ENCODE measurements at regions not wholly inside any gene's neighbourhood (a gene's known extent, or its start where the extent isn't known, plus 50 kb on each side); places are given as distances from the start of the nearest gene placed in this dataset.

GRCh38 chr6:78397499-78397898 is 469.9 kb upstream of the IRAK1BP1 start:
- DNase-seq = no peak

DNA sequence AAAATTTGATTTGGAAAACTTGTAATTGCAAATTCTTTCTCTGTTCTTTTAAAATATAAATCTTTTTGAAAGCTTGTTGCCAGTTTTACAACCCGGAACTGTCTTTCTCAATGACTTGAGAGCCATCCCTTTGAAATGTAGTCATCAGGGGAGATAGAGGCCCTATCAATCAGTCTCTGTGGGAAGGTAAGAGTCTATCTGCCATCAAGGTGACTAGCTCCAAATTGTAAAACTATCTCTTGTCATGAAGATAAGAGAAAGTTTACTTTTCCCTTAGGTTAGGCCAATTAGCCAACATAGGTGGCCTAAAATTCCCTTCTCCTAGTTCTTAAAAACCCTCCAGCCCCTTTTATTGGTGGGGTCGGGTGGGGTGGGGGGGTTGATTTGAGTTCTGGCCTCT is 469.1 kb upstream of the IRAK1BP1 start:
- DNase-seq = no peak

DNA sequence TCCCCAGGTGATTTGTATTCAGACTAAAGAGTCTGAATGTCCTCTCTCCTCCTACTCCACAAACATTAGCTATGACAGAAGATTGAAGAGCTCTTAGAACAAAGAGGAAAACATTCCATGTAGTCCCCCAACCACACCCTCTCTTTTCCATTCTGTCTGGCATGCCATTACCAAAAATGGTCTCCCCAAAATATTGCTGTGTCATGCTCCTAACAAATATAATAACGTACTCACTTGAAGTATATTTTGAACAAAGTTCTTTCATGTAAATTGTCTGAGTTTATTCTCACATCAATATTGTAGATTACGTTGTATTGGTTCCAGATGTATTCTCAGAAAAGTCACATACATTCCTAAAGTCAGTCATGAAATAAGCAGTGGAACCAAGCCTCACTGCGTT is 467.3 kb upstream of the IRAK1BP1 start:
- no peak for DNase-seq

DNA sequence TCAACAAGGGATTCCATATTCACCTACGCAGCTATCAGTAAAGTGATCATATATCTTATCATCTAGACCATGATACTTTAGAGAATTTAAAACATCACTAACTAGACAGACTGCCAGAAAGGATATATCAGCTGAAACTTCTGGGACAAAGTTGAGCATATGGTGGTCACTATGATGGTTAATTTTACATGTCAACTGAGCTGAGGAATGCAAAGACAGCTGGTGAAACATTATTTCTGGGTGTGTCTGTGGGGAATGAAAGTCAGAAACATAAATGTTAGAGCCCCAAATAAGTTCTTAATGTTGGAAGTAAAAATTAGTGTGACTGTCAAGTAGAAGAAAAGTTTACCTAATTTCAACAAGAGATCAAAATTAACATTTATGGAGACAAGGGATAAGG is 440.0 kb upstream of the IRAK1BP1 start:
- no peak for DNase-seq

- no peak for DNase-seq
Observed at GRCh38 chr6:78430521-78430920, 436.8 kb upstream of the IRAK1BP1 start.

DNA sequence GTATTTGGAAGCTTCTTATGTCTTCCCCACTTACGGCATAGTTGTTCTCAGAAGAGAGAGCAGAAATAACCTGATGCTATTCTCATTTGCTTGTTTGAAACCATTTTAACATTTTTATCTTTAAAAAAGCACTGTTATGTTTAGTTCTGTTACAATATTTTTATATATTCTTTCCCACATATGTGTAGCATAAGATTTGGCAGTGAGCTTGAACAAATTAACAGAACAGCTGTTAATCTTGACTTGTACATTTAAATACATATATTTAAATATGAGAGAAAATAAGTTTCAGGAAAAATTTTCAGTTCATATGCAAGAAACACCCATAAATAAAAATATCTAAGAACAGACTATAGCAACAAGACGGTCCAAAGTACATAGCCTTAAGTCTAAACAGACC is 431.7 kb upstream of the IRAK1BP1 start:
- DNase-seq = no peak

- no peak for DNase-seq
Observed at GRCh38 chr6:78436335-78436734, 431.0 kb upstream of the IRAK1BP1 start.

DNA sequence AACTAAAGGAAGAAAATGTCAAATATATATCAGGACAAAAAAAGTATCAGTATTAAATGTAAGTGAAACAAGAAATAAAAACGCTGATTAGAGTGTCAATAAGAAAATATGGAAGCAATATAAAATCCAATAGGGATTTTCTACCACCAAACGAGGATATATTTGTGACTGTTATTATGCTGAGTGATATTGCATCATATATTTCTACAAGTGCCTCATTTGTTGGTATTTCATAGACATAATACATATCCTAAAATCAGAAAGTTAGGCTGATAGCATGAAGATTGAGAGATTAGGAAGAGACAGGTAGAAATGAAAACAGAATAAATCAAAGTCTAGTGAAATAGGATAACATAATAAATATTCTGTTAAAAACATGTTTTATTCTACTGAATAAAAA is 429.2 kb upstream of the IRAK1BP1 start:
- no peak for DNase-seq

DNA sequence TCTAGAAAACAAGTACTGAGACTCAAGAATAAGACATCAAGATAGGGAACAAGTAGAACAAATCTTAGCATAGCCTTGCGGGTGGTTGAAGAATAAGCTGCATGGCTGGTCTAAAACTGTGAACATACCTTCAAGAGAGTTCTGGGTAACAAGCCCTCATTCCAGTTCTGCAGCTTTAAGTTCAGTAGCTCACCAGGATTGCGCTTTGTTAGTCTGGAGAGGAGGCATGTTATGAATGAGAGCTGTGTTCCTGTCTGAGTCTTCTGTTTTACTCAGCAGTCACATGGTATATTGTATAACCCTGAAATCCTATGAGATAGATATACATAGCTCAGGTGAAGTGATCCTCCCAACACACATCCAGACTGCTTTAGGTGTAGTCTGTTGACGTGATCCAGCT is 406.6 kb upstream of the IRAK1BP1 start:
- no peak for DNase-seq

GRCh38 chr6:78462728-78463127 is 404.6 kb upstream of the IRAK1BP1 start:
- no peak for DNase-seq

- DNase-seq = no peak
Observed at GRCh38 chr6:78465059-78465634, 402.2 kb upstream of the IRAK1BP1 start.

- no peak for DNase-seq
Observed at GRCh38 chr6:78476561-78476960, 390.8 kb upstream of the IRAK1BP1 start.

DNA sequence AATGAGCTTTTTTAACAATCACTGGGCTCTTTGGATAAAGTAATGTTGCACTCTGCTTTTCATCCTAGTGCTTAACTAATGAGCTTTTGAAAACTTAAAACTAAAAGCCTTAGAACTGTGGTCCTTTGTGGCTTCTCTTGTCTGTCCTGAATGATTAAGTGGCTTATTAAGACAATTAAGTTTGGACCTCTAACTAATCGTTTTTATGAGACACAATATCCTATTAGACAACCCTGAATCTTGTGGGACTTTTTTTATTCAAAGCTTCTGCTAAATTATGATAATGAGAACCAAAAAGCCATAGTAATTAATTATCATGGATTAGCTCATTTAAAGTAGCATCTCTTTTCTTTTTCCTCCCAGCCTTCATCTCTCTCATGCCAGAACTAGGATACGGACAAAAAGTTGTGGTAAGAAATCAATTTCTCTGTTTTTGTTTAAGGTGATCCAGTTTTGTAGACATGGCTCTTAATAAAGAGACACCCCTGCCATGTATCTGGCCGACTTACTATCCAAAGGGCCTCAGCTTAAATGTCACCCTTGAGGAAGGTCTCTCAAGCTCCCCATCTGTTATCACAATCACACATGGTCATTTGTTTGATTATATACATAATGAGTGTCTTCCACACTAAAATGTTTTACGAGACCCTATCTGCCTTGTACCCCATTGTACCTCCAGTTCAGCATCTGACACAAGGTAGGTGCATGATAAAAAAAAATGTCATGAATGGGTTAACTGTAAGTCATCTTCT is 384.4 kb upstream of the IRAK1BP1 start:
- no peak for DNase-seq

- no peak for DNase-seq
Observed at GRCh38 chr6:78483553-78484197, 383.7 kb upstream of the IRAK1BP1 start.

- DNase-seq = no peak
Observed at GRCh38 chr6:78484198-78485064, 382.9 kb upstream of the IRAK1BP1 start.

DNA sequence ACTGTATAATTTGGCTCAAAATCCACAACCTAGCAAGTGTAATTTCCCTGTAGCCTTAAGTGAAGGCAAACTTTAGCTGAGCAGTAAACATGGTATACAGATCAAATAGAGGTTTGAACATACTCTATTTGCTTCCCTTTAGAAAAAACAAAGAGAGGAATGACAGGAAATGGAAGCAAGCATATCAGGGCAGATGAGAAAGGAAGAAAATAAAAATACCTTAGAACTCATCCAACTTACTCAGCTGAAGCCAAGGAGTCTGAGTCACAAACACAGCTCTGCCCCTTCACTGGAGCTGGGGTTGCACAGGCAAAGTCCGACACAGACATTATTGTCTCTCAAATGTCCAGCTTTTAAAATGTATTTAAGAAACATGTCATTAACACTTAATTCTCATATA is 379.9 kb upstream of the IRAK1BP1 start:
- no peak for DNase-seq

- DNase-seq = no peak
Observed at GRCh38 chr6:78489874-78490273, 377.5 kb upstream of the IRAK1BP1 start.

- DNase-seq = no peak
Observed at GRCh38 chr6:78492351-78493017, 374.9 kb upstream of the IRAK1BP1 start.

DNA sequence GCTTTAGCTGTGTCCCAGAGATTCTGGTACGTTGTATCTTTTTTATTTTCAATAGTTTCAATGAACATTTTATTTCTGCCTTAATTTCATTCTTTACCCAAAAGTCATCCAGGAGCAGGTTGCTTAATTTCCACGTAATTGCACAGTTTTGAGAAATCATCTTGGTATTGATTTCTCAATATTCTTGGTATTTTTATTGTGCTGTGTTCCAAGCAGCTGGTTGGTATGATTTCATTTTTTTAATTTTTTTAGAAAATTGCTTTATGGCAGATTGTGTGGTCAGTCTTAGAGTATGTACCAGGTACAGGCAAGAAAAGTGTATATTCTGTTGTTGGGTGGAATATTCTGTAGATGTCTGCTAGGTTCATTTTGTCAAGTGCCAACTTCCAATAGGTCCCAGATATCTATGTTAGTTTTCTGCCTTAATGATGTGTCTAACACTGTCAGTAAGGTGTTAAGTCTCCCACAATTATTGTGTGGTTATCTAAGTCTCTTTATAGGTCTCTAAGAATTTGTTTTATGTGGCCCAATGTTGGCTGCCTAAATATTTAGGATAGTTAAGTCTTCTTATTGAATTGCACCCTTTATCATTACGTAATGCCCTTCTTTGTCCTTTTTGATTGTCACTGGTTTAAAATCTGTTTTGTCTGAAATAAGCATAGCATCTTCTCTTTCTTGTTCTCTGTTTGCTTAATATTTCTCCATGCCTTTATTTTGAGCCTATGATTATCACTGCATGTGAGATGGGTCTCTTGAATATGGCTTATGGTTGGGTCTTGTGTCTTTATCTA is 366.9 kb upstream of the IRAK1BP1 start:
- no peak for DNase-seq

- DNase-seq = no peak
Observed at GRCh38 chr6:78502386-78502887, 364.9 kb upstream of the IRAK1BP1 start.

GRCh38 chr6:78505178-78505577 is 362.2 kb upstream of the IRAK1BP1 start:
- no peak for DNase-seq

DNA sequence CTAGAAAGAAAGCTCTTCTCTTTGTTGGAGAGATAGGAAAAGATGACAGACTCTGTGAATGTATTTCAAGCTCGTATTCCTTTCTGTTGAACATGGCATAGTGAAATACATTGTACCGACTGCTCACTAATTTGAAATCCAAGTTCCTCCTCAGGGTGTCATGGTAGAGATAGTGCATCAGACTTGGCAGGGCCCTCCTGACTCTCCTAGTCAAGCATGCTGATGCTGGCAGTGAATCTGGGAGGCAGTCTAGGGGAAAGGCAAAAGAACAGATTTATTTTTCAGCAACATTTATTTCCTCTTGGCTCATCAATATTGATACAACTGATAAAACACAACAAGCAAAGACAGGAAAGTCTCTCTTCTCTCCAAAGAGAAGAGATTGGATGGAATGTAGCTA is 356.3 kb upstream of the IRAK1BP1 start:
- no peak for DNase-seq

All from suppressor macrophage treated with lipopolysaccharide for 1 hour (primary cell).